ENCODE measurements at regions not wholly inside any gene's neighbourhood (a gene's known extent, or its start where the extent isn't known, plus 50 kb on each side); places are given as distances from the start of the nearest gene placed in this dataset.

DNA sequence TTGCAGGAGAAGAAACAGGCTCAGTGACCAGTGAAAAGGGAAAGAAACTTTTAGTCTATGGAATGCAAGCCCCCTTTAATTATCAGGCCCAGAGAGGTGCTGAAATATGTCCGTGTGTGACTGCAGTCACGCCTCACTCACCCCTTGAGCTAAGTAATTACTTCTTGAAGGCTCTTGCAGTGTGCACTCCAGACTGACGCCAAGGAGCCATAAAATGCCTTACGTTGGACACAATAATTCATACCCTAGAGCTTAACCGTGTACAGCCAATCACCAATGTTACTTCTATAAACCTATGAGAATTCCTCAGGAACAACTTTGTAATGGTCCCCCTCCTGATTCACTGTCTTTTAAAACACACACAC lies 242.2 kb downstream of the SYK start:
- no peak overlapping the region for H3K4me2 ChIP-seq (ENCODE audit: low read length)
- H3K4me3 ChIP-seq (ENCODE audit: low read length), result no peak overlapping the region
- no peak overlapping the region for H3K27ac ChIP-seq (ENCODE audit: low read depth, low read length)
- no peaks in the 10 kb centered on the region for H3K9me2 ChIP-seq (replicated peaks; ENCODE audit: control insufficient read depth, low read length)
- peaks cover 13% of the 10 kb centered on the region for H3K27me3 ChIP-seq (ENCODE audit: control insufficient read depth, low read length)
- no peaks in the 10 kb centered on the region for H4K20me1 ChIP-seq (ENCODE audit: control insufficient read depth, insufficient read depth, low read depth, low read length)
- H3K4me1 ChIP-seq (ENCODE audit: control insufficient read depth, low read length), result no peaks in the 10 kb centered on the region
- no peaks in the 10 kb centered on the region for H3K36me3 ChIP-seq (ENCODE audit: control insufficient read depth, low read length)
- no peak for TF ChIP-seq EZH2phosphoT487 (IDR thresholded peaks at IDR 0.05; ENCODE audit: borderline replicate concordance, low read length)
- TF ChIP-seq, protein P1, sequence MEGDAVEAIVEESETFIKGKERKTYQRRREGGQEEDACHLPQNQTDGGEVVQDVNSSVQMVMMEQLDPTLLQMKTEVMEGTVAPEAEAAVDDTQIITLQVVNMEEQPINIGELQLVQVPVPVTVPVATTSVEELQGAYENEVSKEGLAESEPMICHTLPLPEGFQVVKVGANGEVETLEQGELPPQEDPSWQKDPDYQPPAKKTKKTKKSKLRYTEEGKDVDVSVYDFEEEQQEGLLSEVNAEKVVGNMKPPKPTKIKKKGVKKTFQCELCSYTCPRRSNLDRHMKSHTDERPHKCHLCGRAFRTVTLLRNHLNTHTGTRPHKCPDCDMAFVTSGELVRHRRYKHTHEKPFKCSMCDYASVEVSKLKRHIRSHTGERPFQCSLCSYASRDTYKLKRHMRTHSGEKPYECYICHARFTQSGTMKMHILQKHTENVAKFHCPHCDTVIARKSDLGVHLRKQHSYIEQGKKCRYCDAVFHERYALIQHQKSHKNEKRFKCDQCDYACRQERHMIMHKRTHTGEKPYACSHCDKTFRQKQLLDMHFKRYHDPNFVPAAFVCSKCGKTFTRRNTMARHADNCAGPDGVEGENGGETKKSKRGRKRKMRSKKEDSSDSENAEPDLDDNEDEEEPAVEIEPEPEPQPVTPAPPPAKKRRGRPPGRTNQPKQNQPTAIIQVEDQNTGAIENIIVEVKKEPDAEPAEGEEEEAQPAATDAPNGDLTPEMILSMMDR (IDR thresholded peaks at IDR 0.05; ENCODE audit: low read depth, low read length, poor library complexity, severe bottlenecking), result no peak
- no peaks in the 10 kb centered on the region for H3F3A ChIP-seq (ENCODE audit: control insufficient read depth, insufficient read depth)
- no peaks in the 10 kb centered on the region for H3K9me3 ChIP-seq (ENCODE audit: control insufficient read depth, insufficient read depth, low read length)
- H3K79me2 ChIP-seq (ENCODE audit: control insufficient read depth, low read length), result no peaks in the 10 kb centered on the region

DNA sequence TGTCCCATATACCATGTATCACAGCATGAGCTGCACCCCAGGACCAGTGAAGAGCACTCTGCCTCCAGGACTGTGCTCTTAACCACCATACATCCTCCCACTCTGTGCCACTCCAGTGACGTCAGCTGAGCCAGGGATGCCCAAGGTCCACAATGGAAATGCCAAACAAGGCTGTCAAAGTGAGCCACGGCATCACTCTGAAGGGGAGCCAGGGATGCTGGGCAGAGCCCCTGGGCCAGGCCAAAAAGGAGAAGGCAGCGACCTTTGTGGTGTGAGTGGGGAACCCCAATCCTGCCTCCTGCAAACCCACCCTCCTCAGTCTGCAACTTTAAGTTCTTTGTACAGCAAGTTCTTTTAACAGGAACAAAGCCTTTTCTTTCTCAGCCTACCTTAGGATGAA lies 242.7 kb downstream of the SYK start:
- Histone ChIP-seq H3K9me3 (ENCODE audit: control insufficient read depth, insufficient read depth, low read length) (no peaks in the 10 kb centered on the region), H3K9me2 (replicated peaks; ENCODE audit: control insufficient read depth, low read length) (no peaks in the 10 kb centered on the region), H3K79me2 (ENCODE audit: control insufficient read depth, low read length) (no peaks in the 10 kb centered on the region), H4K20me1 (ENCODE audit: control insufficient read depth, insufficient read depth, low read depth, low read length) (no peaks in the 10 kb centered on the region), H3K4me2 (ENCODE audit: low read length) (no peak overlapping the region), H3F3A (ENCODE audit: control insufficient read depth, insufficient read depth) (no peaks in the 10 kb centered on the region), H3K27me3 (ENCODE audit: control insufficient read depth, low read length) (peaks cover 17% of the 10 kb centered on the region), H3K4me1 (ENCODE audit: control insufficient read depth, low read length) (no peaks in the 10 kb centered on the region), H3K4me3 (ENCODE audit: low read length) (no peak overlapping the region), H3K36me3 (ENCODE audit: control insufficient read depth, low read length) (no peaks in the 10 kb centered on the region), H3K27ac (ENCODE audit: low read depth, low read length) (no peak overlapping the region)
- TF ChIP-seq EZH2phosphoT487 (IDR thresholded peaks at IDR 0.05; ENCODE audit: borderline replicate concordance, low read length), result no peak
- TF ChIP-seq, protein P1 (IDR thresholded peaks at IDR 0.05; ENCODE audit: low read depth, low read length, poor library complexity, severe bottlenecking), result no peak

DNA sequence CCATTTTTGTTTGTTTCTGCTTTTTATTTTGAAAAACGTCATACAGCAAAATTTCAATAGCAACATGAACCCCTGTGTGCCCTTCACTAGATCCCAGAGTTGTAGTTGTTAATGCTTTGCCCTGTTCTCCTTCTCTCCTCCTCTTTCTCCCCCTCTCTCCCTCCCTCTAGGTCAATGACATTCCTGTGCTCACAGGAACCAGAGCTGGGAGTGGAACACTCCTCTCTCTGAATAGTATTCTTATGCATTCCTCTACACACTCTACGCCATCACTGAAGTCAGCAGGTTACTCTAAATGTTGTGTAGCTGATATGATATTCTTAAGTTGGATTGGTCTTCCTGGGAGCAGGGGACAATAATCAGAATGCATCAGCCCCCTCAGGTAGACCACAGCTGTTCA lies 243.4 kb downstream of the SYK start:
- no peak overlapping the region for H3K4me2 ChIP-seq (ENCODE audit: low read length)
- H3K36me3 ChIP-seq (ENCODE audit: control insufficient read depth, low read length), result no peaks in the 10 kb centered on the region
- no peaks in the 10 kb centered on the region for H4K20me1 ChIP-seq (ENCODE audit: control insufficient read depth, insufficient read depth, low read depth, low read length)
- no peaks in the 10 kb centered on the region for H3K79me2 ChIP-seq (ENCODE audit: control insufficient read depth, low read length)
- no peaks in the 10 kb centered on the region for H3K9me3 ChIP-seq (ENCODE audit: control insufficient read depth, insufficient read depth, low read length)
- H3K9me2 ChIP-seq (replicated peaks; ENCODE audit: control insufficient read depth, low read length), result no peaks in the 10 kb centered on the region
- peaks cover 17% of the 10 kb centered on the region for H3K27me3 ChIP-seq (ENCODE audit: control insufficient read depth, low read length)
- H3K4me3 ChIP-seq (ENCODE audit: low read length), result no peak overlapping the region
- TF ChIP-seq EZH2phosphoT487 (IDR thresholded peaks at IDR 0.05; ENCODE audit: borderline replicate concordance, low read length), result no peak
- TF ChIP-seq, protein P1 (IDR thresholded peaks at IDR 0.05; ENCODE audit: low read depth, low read length, poor library complexity, severe bottlenecking), result no peak
- H3K27ac ChIP-seq (ENCODE audit: low read depth, low read length), result no peak overlapping the region
- H3K4me1 ChIP-seq (ENCODE audit: control insufficient read depth, low read length), result no peaks in the 10 kb centered on the region
- no peaks in the 10 kb centered on the region for H3F3A ChIP-seq (ENCODE audit: control insufficient read depth, insufficient read depth)

DNA sequence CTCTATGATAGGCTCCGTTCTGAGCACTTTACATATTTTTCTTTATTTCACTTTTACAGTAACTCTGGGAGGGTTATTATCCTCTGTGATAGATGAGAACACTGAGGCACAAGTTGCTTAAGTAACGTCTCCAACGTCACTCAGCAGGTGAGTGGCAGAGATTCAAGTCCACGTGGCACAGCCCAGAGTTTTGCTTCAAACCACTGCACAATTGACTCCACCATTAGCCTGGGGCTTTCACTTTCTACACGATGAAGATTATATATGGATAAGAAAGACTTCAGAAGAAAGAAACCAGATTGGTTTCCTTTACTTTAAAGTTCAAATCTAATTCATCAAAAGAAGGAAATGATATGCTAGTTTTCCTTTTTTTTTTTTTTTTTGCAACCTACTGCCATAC lies 245.9 kb downstream of the SYK start:
- H3F3A ChIP-seq (ENCODE audit: control insufficient read depth, insufficient read depth), result no peaks in the 10 kb centered on the region
- H4K20me1 ChIP-seq (ENCODE audit: control insufficient read depth, insufficient read depth, low read depth, low read length), result no peaks in the 10 kb centered on the region
- no peaks in the 10 kb centered on the region for H3K9me3 ChIP-seq (ENCODE audit: control insufficient read depth, insufficient read depth, low read length)
- H3K27ac ChIP-seq (ENCODE audit: low read depth, low read length), result no peak overlapping the region
- no peak overlapping the region for H3K4me2 ChIP-seq (ENCODE audit: low read length)
- H3K4me1 ChIP-seq (ENCODE audit: control insufficient read depth, low read length), result no peaks in the 10 kb centered on the region
- no peak overlapping the region for H3K4me3 ChIP-seq (ENCODE audit: low read length)
- TF ChIP-seq EZH2phosphoT487 (IDR thresholded peaks at IDR 0.05; ENCODE audit: borderline replicate concordance, low read length), result no peak
- TF ChIP-seq, protein P1 (IDR thresholded peaks at IDR 0.05; ENCODE audit: low read depth, low read length, poor library complexity, severe bottlenecking), result no peak
- no peaks in the 10 kb centered on the region for H3K36me3 ChIP-seq (ENCODE audit: control insufficient read depth, low read length)
- no peaks in the 10 kb centered on the region for H3K9me2 ChIP-seq (replicated peaks; ENCODE audit: control insufficient read depth, low read length)
- no peaks in the 10 kb centered on the region for H3K79me2 ChIP-seq (ENCODE audit: control insufficient read depth, low read length)
- peaks cover 15% of the 10 kb centered on the region for H3K27me3 ChIP-seq (ENCODE audit: control insufficient read depth, low read length)

All from DOHH2 (cell line).